GM13977 (cell line): ENCODE measurements at regions not wholly inside any gene's neighbourhood (a gene's known extent, or its start where the extent isn't known, plus 50 kb on each side); places are given as distances from the start of the nearest gene placed in this dataset.
A peak's percentile ranks its signal among the peaks of the same experiment; 100 is the strongest.
"Not testable (repeated sequence)": the region's sequence is repeated elsewhere in the genome, so short reads cannot be mapped to it uniquely, and the experiment has no call there.

Experiments used
- DNase-seq: peaks from one replicate; pipeline ENCODE4 v3.0.0; 2012; ENCODE audit warnings: low spot score
- in situ Hi-C: fragments of 300-500 bp; cut with MboI; formaldehyde crosslinking; loops from one replicate; pipeline ENCODE4 v1.12.0; 2022; ENCODE audit warnings: low sequenced_read_pairs, low pct_unique_long_range_greater_than_20kb, mixed read lengths, inconsistent platforms; ENCODE audit not compliant: unreplicated experiment
- TF ChIP-seq, protein P1 (sequence below): IDR thresholded peaks from 2 replicates; pipeline ENCODE4 v1.5.1; 2012; ENCODE audit warnings: mild to moderate bottlenecking, control low read depth; ENCODE audit not compliant: insufficient read depth; ENCODE audit errors: extremely low read depth, missing control alignments

GRCh38 chr11:121379145-121379810, 72.8 kb upstream of the SORL1 start:
- DNase-seq, in situ Hi-C loops: not testable (repeated sequence)
- TF ChIP-seq, protein P1, sequence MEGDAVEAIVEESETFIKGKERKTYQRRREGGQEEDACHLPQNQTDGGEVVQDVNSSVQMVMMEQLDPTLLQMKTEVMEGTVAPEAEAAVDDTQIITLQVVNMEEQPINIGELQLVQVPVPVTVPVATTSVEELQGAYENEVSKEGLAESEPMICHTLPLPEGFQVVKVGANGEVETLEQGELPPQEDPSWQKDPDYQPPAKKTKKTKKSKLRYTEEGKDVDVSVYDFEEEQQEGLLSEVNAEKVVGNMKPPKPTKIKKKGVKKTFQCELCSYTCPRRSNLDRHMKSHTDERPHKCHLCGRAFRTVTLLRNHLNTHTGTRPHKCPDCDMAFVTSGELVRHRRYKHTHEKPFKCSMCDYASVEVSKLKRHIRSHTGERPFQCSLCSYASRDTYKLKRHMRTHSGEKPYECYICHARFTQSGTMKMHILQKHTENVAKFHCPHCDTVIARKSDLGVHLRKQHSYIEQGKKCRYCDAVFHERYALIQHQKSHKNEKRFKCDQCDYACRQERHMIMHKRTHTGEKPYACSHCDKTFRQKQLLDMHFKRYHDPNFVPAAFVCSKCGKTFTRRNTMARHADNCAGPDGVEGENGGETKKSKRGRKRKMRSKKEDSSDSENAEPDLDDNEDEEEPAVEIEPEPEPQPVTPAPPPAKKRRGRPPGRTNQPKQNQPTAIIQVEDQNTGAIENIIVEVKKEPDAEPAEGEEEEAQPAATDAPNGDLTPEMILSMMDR = peak; percentile 41

DNA sequence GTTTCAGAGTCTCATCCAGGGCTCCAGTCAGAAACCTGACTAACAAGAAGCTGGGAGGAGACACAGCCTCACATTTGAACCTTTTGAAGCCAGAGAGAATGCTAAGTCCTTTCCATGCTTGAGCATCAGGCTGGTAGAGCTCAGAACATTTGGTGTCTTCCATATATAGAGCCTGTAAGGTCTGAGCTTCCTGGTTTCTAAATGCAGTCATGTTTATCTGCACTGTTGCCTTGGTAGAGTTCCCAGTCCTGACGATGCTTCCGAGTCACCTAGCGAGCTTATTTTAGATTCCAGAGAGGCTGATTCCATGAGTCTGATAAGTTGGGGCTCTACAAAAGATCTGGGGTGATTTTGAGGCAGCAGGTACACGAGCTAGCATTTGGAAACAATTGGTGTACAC, 68.4 kb upstream of the SORL1 start:
- no peak for DNase-seq
- TF ChIP-seq, protein P1 = no peak
- in situ Hi-C loops = no loop called here

DNA sequence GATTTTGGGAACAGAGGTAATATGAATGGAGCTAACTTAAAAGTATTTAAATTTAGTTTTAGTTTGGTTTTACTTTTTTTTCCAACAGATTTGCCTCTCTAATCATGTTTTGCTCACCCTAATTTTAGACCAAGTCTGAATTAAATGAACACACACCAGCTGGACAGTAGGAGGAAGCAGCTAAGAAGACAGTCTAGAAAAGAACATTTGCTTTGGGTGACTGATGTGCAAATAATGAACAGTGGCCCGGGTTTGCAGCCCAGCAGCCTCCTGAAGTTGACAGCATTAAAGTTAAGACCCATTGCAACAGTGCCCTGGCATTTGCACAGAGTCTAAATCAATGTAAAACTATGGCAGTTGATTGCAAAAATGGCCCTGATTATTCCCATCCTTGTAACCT, 66.4 kb upstream of the SORL1 start:
- in situ Hi-C loops = no loop called here
- DNase-seq = no peak
- TF ChIP-seq, protein P1 = no peak
